ENCODE measurements at regions not wholly inside any gene's neighbourhood (a gene's known extent, or its start where the extent isn't known, plus 50 kb on each side); places are given as distances from the start of the nearest gene placed in this dataset.
"Not testable (repeated sequence)": the region's sequence is repeated elsewhere in the genome, so short reads cannot be mapped to it uniquely, and the experiment has no call there.

GRCh38 chr7:125098377-125098970 is 168.8 kb upstream of the POT1 start:
- no peak for DNase-seq

GRCh38 chr7:125090596-125090995 is 161.0 kb upstream of the POT1 start:
- no peak for DNase-seq

GRCh38 chr7:125089171-125089570 is 159.5 kb upstream of the POT1 start:
- no peak for DNase-seq

GRCh38 chr7:125088555-125088954 is 158.9 kb upstream of the POT1 start:
- no peak for DNase-seq

- DNase-seq = no peak
These were observed 155.5 kb upstream of the POT1 start for GRCh38 chr7:125085084-125085483.

- DNase-seq = no peak
These were observed 154.6 kb upstream of the POT1 start for GRCh38 chr7:125084196-125084595.

- no peak for DNase-seq
These were observed 144.5 kb upstream of the POT1 start for GRCh38 chr7:125074141-125074540.

- DNase-seq = no peak
These were observed 135.9 kb upstream of the POT1 start for GRCh38 chr7:125065546-125065945.

- DNase-seq = no peak
These were observed 135.4 kb upstream of the POT1 start for GRCh38 chr7:125065001-125065400.

GRCh38 chr7:125061776-125062397 is 132.3 kb upstream of the POT1 start:
- DNase-seq = no peak

- not testable (repeated sequence) for DNase-seq
These were observed 131.6 kb upstream of the POT1 start for GRCh38 chr7:125061083-125061745.

GRCh38 chr7:125059861-125060456 is 130.3 kb upstream of the POT1 start:
- DNase-seq = peak; percentile 31

GRCh38 chr7:125057963-125058362 is 128.3 kb upstream of the POT1 start:
- no peak for DNase-seq

GRCh38 chr7:125055376-125055775 is 125.8 kb upstream of the POT1 start:
- DNase-seq = no peak

GRCh38 chr7:125046767-125047166 is 117.1 kb upstream of the POT1 start:
- no peak for DNase-seq

GRCh38 chr7:125033506-125033905 is 103.9 kb upstream of the POT1 start:
- DNase-seq = no peak

GRCh38 chr7:125032943-125033342 is 103.3 kb upstream of the POT1 start:
- no peak for DNase-seq

- no peak for DNase-seq
These were observed 101.2 kb upstream of the POT1 start for GRCh38 chr7:125030756-125031387.

- DNase-seq = no peak
These were observed 96.0 kb upstream of the POT1 start for GRCh38 chr7:125025620-125026019.

- DNase-seq = no peak
These were observed 91.2 kb upstream of the POT1 start for GRCh38 chr7:125020801-125021200.

- no peak for DNase-seq
These were observed 80.9 kb upstream of the POT1 start for GRCh38 chr7:125010540-125010939.

- DNase-seq = no peak
These were observed 67.2 kb upstream of the POT1 start for GRCh38 chr7:124996778-124997177.

GRCh38 chr7:124992851-124993562 is 63.4 kb upstream of the POT1 start:
- DNase-seq = no peak
